HG03025 (cell line): ENCODE measurements at regions not wholly inside any gene's neighbourhood (a gene's known extent, or its start where the extent isn't known, plus 50 kb on each side); places are given as distances from the start of the nearest gene placed in this dataset.

ENCODE experiments used
- ATAC-seq: cut with Tn5 transposase; IDR thresholded peaks from one replicate; pipeline ENCODE4 v1.9.1; 2021; ENCODE audit warnings: mild to moderate bottlenecking, moderate library complexity; ENCODE audit not compliant: unreplicated experiment, low FRiP score

- no peak for ATAC-seq
These were observed 358.8 kb upstream of the B3GALT2 start for GRCh38 chr1:193545171-193545570.

DNA sequence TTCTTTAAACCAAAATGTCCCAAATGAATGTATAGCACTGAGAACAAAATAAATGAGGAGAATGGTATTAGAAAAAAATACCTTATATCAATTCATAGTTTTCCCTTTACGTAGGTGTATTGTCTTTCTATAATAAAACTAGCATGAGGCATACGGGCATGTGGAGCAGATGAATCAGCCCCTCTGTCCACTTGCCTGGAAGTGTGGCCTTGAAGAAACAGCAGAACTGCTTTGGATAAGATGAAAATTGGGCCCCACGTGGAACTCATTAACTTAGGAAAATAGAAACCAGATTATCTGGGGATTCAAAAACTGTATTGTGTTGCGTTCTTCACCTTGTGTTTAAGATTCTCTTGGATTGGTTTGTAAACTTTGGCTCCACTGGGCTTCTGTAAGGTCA lies 356.8 kb upstream of the B3GALT2 start:
- no peak for ATAC-seq

DNA sequence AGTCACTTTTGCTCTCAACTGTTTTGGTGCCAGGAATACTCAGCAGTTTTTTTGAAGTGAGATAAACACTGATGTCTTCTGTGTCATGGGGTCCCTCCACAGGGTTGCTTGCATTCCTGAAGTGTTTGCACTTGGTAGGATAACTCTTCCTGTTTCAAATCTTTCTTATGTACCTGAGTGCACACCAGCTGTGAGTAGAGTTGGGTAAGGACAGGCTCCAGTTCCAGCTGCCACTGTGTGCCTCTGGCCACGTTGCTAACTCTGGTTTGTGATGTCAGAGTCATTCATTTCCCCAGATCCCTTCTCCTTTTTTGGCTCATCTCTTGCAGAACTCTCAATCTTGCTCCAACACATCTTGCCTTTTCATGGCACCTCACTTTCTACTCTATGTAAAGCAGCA lies 356.3 kb upstream of the B3GALT2 start:
- no peak for ATAC-seq

DNA sequence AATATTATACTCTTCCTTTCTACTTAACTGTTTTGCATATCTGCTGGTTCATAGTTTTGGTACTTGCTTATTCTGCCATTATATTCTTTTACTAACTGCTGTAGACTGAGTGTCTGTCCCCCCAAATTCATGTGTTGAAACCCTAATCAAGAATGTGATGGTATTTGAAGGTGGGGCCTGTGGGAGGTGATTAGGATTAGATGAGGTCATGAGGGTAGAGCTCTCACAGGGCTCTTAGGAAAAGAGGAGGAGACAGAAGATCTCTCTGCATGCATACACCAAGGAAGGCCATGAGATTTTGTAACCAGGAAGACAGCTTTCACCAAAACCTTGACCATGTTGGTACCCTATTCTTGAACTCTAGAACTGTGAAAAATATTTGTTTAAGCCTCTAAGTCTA lies 354.1 kb upstream of the B3GALT2 start:
- no peak for ATAC-seq

- peak; percentile 56 for ATAC-seq
These were observed 353.5 kb upstream of the B3GALT2 start for GRCh38 chr1:193539731-193540459.

DNA sequence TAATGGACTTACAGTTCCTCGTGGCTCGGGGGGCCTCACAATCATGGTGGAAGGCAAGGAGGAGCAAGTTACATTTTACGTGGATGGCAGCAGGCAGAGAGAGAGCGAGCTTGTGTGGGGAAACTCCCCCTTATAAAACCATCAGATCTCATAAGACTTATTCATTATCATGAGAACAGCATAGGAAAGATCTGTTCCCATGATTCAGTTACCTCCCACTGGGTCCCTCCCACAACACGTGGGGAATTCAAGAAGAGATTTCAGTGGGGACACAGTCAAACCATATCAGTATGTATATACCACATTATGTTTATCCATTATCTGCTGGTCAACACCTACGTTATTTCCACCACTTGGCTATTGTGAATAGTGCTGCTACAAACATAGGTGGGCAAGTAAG lies 352.3 kb upstream of the B3GALT2 start:
- no peak for ATAC-seq

DNA sequence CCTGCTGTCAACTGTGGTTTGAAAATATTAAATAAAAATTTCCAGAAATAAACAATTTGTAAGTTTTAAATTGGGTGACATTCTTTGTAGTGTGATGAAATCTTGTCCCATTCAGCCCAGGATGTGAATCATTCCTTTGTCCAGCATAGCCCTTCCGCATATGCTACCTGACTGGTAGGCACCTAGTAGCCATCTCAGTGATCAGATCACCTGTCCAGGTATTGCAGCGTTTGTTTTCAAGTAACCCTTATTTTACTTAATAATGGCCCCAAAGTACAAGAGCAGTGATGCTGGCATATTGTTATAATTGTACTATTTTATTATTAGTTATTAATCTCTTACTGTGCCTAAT lies 351.6 kb upstream of the B3GALT2 start:
- ATAC-seq = peak; percentile 3

DNA sequence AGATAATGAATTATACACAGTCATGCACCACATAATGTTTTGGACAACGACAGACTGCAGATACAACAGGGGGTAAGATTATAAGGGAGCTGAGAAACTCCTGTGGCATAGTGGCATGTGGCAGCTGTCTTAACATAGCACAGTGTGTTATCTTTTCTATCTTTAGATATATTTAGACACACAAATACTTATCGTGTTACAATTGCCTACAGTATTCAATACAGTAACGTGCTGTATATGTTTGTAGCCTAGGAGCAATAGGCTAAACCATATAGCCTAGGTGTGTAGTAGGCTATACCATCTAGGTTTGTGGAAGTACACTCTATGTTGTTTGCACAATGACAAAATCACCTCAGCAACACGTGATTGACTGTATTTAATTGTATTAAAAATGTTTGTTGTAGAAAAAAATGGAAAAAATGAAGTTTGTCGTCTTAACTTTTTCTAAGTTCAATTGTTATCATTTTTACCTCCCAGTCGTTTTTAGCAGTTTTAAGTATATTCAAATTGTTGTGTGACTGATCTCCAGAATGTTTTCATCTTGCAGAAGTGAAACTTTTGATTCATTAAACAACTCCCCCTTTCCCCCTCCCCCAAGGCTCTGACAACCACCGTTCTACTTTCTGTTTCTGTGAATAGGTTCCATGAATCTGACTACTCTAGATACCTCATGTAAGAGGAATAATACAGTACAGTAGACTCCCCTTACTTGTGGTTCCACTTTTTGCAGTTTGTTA lies 351.0 kb upstream of the B3GALT2 start:
- peak; percentile 92 for ATAC-seq

GRCh38 chr1:193533853-193534252 lies 347.4 kb upstream of the B3GALT2 start:
- ATAC-seq = no peak

DNA sequence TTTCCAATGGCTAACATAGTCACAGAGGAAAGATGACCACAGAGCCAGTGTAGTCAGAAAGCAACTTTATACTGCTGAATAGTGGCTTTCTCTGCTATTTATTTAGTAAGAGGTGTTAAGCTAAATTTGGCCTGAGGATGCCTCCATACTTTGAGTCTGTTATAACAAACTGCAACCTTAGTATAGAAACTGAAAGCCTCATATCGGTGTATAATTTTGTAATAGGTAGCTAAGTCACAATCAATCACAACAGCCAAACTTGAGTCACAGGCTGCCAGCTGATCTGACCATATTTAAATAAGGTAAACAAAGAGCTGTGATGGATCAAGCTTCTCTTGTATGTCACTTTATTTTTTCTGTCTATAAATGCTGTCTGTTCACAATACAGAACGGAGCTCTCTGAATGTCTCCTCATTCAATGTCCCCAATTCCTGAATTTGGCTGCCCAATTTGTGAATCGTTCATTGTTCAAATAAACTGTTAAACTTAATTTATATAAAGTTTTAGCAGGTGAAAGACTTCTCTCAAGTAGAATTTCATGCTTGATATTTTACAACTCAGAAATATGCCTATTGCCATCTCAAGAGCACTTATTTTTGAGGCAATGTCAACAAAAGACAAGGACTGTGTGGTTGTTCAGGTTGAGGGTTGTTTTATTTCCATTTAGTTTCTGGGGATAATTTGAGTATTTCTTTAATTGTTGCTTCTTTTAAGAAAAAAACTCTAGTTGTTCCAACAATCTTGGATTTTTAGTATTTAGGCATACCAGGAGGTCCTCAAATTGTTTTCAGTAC lies 339.7 kb upstream of the B3GALT2 start:
- no peak for ATAC-seq

DNA sequence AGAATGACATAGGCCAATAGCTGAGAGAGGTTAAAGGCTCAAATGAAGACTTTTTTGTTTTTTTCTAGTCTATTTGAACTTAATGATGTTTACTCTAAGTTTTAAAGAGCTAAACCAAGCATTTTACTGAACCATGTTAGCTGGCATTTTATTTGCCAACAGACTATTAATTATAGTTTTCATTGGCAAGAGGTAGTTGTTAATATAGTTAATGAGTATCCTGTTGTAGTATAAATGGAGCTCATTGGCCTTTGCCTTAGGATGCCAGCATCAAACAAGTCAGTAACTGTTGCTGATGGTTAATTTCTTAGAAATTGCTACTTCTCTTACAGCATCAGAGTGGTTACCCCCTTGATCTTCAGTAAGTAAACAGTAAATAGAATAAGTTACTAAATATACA lies 339.0 kb upstream of the B3GALT2 start:
- no peak for ATAC-seq

GRCh38 chr1:193524616-193525015 lies 338.2 kb upstream of the B3GALT2 start:
- ATAC-seq = no peak

DNA sequence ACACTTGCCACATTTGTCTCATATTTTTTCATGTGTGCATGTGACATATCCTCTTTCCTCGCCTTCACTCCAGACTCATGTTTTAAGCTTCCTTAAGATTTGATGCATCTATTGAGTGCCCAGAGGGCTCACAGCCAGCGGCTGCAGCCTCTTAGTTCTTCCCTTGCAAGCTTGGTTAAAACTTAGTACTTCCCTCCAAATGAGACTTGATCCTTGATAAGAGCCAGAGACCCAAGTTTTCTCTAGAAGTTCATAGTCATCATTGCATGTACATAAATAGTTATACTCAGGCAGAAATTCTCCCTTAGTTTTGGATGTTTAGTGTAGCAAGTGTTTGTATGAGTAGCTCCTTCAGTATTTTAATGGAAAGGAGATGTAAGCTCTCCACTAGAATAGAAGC lies 337.6 kb upstream of the B3GALT2 start:
- ATAC-seq = no peak

DNA sequence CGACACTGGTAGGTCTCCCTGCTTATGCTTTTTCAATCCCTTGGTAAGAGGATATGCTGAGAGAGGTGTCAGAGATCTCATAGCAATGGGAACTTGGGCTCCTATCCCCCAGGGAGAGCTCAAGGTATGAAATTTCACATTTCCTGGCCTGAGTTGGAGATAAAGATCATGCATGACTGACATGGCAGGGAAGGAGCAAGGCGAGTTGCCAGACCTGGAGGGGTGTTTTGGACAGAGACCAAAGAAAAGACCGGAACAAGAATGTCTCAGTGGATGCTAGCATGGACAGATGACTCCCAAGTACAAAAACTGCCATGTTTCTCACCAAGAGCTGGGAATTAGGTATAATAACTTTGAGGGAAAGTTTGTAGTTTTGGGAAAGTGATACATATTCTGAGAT lies 334.1 kb upstream of the B3GALT2 start:
- ATAC-seq = no peak

DNA sequence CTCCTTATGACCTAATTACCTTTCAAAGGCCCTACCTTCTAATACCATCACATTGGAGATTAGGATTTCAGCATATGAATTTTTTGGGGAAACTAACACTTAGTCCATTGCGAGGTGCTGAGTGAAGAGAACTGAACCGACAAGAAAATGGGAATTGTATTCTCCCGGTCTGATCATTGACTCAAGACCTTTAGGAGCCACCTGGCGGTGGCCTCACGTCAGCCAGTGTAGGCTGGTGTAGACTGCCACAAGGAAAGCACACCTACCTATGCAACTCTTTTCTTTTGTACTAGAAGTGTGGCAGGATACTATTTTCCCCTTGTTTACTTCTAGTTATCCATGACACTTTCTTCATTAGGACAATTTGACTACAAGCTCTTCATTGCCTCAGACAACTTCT lies 333.5 kb upstream of the B3GALT2 start:
- ATAC-seq = no peak

DNA sequence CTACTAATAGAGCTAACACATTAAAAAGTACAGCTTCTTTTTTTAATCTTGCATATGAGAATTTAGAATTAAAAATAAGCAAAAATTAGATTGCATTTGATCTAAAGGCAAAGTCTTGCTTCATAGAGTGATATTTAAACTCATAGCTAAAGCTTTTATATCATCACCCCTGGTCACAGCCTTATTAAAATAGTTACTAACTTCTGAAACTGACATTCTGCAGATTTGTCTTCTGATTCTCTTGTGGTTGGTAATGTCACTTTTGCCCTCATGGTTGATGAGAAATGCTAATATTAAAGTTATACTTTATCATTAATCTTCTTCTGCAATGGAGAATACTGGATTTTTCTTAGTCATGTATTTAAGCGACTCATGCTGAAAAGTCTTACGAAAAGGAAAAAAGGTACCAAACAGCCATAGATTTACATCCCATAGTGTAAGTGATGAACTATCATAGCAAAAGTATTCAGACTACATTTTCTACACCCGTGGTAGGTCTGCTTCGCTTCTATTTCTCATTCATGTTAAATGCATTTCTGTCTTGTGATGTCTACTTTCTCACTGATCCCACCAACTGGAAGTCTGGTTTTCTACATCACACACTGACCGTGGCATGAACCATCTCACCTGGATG lies 330.5 kb upstream of the B3GALT2 start:
- no peak for ATAC-seq

- ATAC-seq = no peak
These were observed 328.0 kb upstream of the B3GALT2 start for GRCh38 chr1:193514397-193514796.

- ATAC-seq = no peak
These were observed 326.6 kb upstream of the B3GALT2 start for GRCh38 chr1:193513032-193513431.

GRCh38 chr1:193504920-193505319 lies 318.5 kb upstream of the B3GALT2 start:
- no peak for ATAC-seq

DNA sequence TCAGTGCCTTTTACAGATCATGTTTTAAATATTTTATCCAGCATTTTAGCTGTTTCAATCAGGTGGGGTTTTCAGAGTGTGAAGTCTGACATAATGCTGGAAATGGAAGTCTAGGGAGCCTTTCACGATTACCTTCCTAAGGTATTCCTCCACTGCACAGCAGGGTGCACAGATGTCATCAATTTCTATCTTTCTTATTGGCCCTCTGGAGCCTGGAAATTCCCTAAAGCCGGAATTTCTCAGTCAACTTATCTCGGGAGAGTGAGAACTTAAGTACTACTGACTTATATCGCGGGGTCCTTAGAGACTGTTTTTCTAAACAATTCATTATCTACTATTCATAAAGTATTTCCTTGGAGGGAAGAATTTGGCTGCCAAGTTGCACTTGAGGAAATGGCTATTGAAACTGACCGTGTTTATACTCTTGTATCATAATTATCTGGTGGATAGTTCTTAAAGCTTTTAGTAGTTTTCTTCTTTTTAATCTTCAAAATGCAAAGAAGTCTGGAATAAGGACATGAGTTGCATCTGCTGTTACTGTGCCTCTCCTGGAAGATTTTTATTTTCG lies 311.8 kb upstream of the B3GALT2 start:
- no peak for ATAC-seq

DNA sequence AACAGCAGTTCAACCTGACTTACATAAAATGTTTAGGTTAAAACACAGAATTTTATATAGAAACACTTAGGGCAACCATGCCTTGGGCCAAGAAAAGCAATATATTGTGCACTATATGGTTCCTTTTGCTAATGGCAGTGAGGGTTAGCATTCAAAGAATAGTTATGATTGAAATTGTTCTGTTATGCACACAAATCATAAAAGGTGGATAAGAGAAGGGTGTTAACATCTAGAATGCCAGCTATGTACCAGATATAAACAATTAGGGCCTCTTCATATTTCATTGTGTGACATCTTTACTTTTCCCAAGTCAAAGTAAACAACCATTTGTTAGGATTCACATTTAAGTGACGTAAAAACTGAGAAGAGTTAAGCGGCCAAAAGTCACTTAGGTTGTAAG lies 308.0 kb upstream of the B3GALT2 start:
- ATAC-seq = no peak
